ENCODE measurements at regions not wholly inside any gene's neighbourhood (a gene's known extent, or its start where the extent isn't known, plus 50 kb on each side); places are given as distances from the start of the nearest gene placed in this dataset.
"Not testable (repeated sequence)": the region's sequence is repeated elsewhere in the genome, so short reads cannot be mapped to it uniquely, and the experiment has no call there.

- no peak for DNase-seq (ENCODE audit: low read depth)
Measured at GRCh38 chr14:96686126-96686525, 111.1 kb upstream of the VRK1 start.

- DNase-seq (ENCODE audit: low read depth) = no peak
Measured at GRCh38 chr14:96688629-96689028, 108.6 kb upstream of the VRK1 start.

DNA sequence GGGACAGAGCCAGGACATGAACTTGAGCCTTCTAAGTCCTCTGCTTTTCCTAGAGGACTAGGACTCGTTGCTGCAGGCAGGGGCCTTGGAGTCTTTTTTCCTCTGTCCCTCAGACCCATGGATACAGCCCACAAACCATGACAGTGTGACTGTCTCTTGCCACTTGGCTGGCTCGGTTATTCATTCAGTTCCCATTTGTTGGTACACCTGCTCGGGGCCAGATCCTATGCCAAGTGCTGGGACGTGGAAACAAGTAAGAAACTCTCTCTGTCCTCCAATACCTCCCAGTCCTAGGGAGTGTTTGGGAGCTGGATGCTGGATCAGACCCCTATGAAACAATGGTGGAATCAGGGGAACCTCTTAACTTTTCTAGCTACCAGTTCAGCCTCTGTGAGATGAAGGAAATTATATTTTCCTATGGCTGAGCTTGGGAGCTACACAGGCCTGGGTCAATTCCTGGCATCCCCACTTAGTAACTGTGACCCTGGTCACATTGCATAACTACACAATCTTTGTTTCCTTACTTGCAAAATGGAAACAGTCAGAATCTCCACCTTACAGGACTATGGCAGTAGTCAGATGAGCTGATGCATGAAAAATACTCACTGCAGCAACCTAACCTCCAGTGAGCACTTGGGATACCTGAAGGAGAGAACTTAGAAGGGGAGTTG, 106.3 kb upstream of the VRK1 start:
- no peak for DNase-seq (ENCODE audit: low read depth)

DNA sequence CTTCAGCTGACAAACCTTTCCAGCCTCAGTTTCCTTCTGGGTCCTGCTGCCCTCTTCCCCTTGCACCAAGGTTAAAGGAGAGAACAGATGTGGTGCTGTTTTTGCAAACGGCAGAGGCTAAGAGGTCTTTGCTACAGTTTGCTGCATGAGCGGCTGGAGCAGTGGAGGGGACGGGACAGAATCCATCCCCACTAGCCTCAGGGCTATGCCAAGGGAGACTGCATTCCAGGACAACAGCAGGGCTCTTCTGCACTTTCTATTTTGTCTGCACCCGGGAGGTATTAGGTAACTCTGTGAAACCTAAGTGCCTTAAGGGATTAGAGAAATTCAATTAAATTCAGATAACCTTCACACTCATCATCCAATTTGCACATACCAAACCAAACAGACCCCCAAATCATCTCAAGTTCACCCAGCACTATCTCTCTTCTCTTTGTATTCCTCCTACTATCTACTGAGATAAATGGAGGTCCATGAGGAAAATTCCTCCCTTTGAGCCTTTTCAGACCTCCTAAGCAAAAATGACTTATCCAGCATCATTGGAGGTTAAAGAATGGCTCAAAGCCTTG, 103.8 kb upstream of the VRK1 start:
- DNase-seq (ENCODE audit: low read depth) = no peak

- no peak for DNase-seq (ENCODE audit: low read depth)
Measured at GRCh38 chr14:96693987-96694386, 103.2 kb upstream of the VRK1 start.

- no peak for DNase-seq (ENCODE audit: low read depth)
Measured at GRCh38 chr14:96698960-96699539, 98.1 kb upstream of the VRK1 start.

- DNase-seq (ENCODE audit: low read depth) = no peak
Measured at GRCh38 chr14:96699666-96700065, 97.5 kb upstream of the VRK1 start.

DNA sequence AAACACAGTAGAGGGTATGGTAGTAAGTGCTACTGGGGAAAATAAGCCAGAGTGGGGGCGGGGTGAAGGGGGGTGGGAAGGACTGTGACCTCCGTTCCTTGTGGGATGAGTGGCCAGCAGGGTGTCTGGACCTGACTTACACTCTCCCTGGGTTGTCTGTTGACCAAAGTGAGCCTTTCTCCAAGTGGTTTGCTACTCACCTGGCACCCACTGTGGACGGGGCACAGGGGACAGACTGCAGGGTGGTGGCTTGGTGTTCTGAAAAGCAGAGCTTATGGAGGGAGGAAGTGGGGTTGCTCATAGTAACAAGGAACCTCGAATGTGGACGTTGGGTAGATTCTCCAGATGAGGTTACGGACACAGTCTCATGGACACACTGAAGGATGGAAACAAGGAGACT, 94.4 kb upstream of the VRK1 start:
- DNase-seq (ENCODE audit: low read depth) = no peak

GRCh38 chr14:96705422-96706092, 91.6 kb upstream of the VRK1 start:
- no peak for DNase-seq (ENCODE audit: low read depth)

DNA sequence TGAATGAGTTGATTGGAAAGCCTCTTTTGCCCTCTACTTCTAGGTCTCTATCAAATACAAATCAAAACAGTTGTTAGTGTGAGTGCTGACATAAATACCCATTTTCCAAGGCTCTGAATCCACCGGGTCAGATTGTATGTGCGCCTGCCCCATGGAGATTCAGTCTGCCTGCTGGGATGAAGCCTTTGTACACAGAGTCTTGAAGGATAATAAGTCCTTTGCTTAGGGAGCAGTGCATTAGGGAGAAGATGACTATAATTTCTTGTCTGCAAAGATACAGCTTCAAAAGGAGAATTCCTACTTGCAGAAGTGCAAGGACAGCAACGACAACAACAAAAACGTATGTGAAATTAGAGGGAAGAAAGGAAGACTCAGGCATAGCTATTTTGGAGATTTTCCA, 90.3 kb upstream of the VRK1 start:
- DNase-seq (ENCODE audit: low read depth) = no peak

DNA sequence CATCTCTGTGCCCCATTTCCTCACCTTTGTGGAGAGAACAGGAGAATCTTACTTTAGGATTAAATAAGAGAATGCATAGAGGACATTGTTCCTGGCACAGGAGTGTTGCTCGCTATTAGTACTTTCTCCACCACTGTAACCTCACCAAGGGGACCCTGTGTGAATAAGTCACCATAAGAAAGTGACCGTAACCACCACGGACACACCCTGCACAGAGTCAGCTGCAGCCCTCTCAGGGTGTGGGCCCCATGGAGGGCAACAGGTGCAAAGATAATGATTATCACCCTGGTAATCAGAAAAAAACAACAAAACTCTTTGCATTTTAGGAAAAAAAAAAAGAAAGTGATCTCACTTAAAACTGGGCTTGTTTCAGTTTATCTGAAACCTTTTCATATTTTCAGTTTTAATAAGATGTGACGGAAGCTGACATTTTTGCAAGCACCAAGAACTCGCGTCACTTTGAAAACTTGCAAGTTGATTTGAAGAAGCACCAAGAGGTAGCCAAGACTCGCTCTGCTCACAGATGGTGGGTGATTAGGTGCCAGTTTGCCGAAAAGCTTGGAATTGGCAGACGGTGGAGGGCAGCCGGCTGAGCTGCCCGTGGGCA, 87.0 kb upstream of the VRK1 start:
- DNase-seq (ENCODE audit: low read depth) = no peak

GRCh38 chr14:96711559-96712267, 85.5 kb upstream of the VRK1 start:
- no peak for DNase-seq (ENCODE audit: low read depth)

DNA sequence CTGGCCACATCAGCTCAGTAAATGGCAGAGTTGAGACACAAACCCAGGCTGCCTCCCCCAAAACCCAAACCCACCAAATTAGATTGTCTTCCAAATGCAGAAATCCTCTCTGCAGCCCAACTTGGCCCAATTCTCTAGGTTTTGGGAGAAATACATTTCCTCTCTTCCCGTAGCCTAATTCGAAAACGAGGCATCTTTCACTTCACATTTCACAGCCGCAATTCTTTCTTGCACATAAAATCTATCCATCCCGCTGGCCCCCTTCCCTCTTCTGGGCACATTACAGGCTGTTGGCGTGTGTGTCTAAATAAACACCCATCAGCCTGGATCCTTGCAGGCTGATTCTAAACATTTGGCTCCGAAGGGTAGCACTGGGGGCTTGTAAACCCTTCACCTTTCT, 83.8 kb upstream of the VRK1 start:
- no peak for DNase-seq (ENCODE audit: low read depth)

- not testable (repeated sequence) for DNase-seq (ENCODE audit: low read depth)
Measured at GRCh38 chr14:96714537-96714936, 82.6 kb upstream of the VRK1 start.

- DNase-seq (ENCODE audit: low read depth) = no peak
Measured at GRCh38 chr14:96717116-96717515, 80.1 kb upstream of the VRK1 start.

DNA sequence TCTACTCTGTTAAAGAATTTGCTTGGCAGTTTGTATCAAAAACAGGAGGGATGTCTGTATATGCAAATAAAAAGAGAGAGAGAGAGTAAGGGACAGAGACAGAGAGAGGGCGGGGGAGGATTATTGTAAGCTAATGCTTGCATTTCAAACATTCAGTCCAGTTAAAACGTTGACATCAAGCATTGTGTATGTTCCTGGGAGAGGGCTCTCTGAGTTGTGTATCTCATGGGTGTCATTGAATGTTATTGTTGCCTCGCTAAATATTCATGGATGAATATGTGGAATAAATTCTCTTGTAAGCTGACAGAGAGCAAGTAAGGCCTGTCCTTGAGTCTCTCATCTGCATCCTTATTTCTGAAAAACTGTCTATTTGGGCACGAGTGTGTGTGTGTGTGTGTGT, 78.8 kb upstream of the VRK1 start:
- DNase-seq (ENCODE audit: low read depth) = no peak

DNA sequence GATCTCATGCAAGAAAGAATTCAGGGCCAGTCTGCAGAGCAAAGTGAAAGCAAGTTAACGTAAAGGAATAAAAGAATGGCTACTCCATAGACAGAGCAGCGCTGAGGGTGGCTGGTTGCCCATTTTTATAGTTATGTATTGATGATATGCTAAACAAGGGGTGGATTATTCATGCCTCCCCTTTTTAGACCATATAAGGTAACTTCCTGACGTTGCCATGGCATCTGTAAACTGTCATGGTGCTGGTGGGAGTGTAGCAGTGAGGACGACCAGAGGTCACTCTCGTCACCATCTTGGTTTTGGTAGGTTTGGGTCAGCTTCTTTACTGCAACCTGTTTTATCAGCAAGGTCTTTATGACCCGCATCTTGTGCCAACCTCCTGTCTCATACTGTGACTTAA, 76.5 kb upstream of the VRK1 start:
- not testable (repeated sequence) for DNase-seq (ENCODE audit: low read depth)

DNA sequence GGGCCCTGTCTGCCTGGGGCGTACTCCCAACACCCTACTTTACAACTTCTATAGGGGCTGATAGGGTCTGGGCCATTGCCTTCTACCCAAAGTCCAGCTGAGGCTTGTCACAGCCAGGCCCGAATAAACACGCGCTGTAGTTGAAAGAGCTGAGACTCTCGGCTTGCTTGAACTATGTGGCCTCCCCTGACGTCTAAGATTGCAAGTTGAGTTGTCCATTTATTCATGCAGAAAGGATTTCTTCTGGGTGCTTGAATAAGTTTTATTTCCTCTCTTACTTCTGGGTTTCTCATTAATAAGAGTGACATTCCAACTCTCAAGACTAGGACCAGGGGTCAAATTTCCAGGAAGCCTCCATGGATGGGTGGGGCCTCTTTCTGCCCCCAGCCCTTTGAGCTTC, 74.4 kb upstream of the VRK1 start:
- no peak for DNase-seq (ENCODE audit: low read depth)

DNA sequence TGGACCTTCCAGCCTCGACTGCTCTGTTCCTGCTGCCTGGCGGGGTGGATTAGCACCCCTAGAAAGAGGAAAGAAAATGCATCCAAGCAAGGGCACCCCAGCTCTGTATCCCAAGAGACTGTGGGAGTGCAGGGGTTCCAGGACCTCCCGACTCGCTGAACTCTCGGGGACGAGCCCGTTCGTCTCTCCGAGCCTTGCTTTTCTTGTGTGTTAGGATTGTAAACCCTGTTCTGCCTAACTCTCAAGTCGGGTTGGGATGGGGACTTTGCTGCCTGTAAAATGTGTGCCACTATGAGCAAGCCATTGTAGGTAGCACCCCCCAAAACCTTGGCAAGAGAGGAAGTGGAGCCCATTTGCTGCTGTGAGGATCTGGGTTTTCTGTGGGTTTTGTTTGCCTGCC, 73.2 kb upstream of the VRK1 start:
- no peak for DNase-seq (ENCODE audit: low read depth)

GRCh38 chr14:96725232-96725631, 72.0 kb upstream of the VRK1 start:
- DNase-seq (ENCODE audit: low read depth) = no peak

DNA sequence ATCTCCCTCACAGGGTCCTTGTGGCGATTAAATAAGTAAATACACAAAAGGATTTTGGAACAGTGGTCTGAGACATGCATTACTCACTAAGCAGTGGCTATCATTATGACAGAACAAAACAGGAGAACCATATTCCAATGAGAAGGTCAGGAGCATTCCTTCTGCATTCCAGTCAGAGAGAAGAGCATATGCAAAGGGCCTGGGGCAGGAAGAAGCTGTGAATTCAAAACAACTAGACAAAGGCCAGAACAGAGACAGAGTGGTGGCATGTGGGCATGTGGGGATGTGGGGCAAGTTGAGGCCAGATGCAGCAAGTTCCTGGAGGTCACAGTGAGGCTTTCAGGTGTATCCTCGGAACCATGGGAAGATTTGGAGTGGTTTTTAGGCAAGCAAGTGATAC, 70.1 kb upstream of the VRK1 start:
- no peak for DNase-seq (ENCODE audit: low read depth)

DNA sequence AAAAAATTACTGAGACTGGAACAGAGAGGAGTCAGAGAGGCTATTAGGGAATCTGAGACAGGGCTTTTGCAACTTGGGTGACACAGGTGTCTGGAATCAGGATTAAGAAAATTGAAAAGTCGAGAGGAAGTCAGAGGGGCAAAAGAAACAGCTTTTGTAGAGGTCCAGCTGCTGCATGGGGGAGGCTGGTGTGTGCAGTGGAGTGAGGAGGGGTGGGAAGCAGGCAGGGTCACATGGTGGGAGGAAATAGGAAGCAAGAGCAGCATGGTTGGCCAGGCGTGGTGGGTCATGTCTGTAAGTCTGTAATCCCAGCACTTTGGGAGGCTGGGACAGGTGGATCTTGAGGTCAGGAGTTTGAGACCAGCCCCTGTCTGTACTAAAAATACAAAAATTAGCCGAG, 69.7 kb upstream of the VRK1 start:
- no peak for DNase-seq (ENCODE audit: low read depth)

Measured in activated T-helper 1 cell treated with Interleukin-2 at 50 U/mL for 16 hours (primary cell).